ENCODE measurements at regions not wholly inside any gene's neighbourhood (a gene's known extent, or its start where the extent isn't known, plus 50 kb on each side); places are given as distances from the start of the nearest gene placed in this dataset.

DNA sequence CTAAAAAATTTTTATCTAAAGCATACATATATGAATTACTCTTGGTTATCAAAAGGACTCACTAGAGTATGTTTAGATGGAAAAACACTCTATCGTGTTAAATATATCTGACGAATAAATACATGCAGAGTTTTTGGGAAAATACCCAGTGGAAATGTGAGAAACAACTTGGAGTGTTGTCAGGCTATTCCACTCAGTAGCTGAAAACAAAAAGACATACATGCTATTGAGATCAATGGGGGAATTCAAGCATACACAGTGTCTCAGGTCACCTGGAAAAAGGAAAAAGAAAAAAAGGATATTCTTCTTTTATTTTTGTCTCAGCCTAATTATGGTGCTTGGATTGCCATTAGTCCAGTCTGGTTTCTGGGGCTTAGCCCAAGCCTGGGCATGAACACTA, 247.0 kb upstream of the LYPLAL1 start:
- no peak for TF ChIP-seq EZH2phosphoT487 (IDR thresholded peaks at IDR 0.05; ENCODE audit: borderline replicate concordance, low read depth, low read length)
- TF ChIP-seq, protein P1, sequence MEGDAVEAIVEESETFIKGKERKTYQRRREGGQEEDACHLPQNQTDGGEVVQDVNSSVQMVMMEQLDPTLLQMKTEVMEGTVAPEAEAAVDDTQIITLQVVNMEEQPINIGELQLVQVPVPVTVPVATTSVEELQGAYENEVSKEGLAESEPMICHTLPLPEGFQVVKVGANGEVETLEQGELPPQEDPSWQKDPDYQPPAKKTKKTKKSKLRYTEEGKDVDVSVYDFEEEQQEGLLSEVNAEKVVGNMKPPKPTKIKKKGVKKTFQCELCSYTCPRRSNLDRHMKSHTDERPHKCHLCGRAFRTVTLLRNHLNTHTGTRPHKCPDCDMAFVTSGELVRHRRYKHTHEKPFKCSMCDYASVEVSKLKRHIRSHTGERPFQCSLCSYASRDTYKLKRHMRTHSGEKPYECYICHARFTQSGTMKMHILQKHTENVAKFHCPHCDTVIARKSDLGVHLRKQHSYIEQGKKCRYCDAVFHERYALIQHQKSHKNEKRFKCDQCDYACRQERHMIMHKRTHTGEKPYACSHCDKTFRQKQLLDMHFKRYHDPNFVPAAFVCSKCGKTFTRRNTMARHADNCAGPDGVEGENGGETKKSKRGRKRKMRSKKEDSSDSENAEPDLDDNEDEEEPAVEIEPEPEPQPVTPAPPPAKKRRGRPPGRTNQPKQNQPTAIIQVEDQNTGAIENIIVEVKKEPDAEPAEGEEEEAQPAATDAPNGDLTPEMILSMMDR (conservative IDR thresholded peaks at IDR 0.05; ENCODE audit: low read length), result no peak
- Histone ChIP-seq H3K27ac (ENCODE audit: low read depth, low read length, poor library complexity, severe bottlenecking) (no peak overlapping the region), H3K36me3 (ENCODE audit: insufficient read depth, low read length) (no peaks in the 10 kb centered on the region), H4K20me1 (ENCODE audit: insufficient read depth, low read length) (no peaks in the 10 kb centered on the region), H3K9me2 (ENCODE audit: insufficient read depth, low read length) (no peaks in the 10 kb centered on the region), H3K79me2 (ENCODE audit: insufficient read depth, low read depth, low read length) (no peaks in the 10 kb centered on the region), H3K4me2 (ENCODE audit: low read length) (no peak overlapping the region), H2AFZ (ENCODE audit: low read length) (no peak overlapping the region), H3K9me3 (ENCODE audit: low read length) (no peaks in the 10 kb centered on the region), H3K4me3 (ENCODE audit: low read depth, low read length, poor library complexity, severe bottlenecking) (no peak overlapping the region), H3K4me1 (ENCODE audit: insufficient read depth, low read length, poor library complexity, severe bottlenecking) (no peaks in the 10 kb centered on the region)
- DNase-seq (ENCODE audit: low spot score), result no peak
- CTCF ChIA-PET (ENCODE audit: unreplicated experiment), result no interaction called here
- POLR2A ChIA-PET, result no interaction called here
- intact Hi-C loops (cut with micrococcal nuclease; ENCODE audit: unreplicated experiment), result no loop called here
- no TSS peak for BruUV-seq (replicated peaks)

- H3K36me3 ChIP-seq (ENCODE audit: insufficient read depth, low read length), result no peaks in the 10 kb centered on the region
- no peaks in the 10 kb centered on the region for H3K79me2 ChIP-seq (ENCODE audit: insufficient read depth, low read depth, low read length)
- POLR2A ChIA-PET, result no interaction called here
- H2AFZ ChIP-seq (ENCODE audit: low read length), result no peak overlapping the region
- H3K4me2 ChIP-seq (ENCODE audit: low read length), result no peak overlapping the region
- no peaks in the 10 kb centered on the region for H3K4me1 ChIP-seq (ENCODE audit: insufficient read depth, low read length, poor library complexity, severe bottlenecking)
- no TSS peak for BruUV-seq (replicated peaks)
- no peak overlapping the region for H3K4me3 ChIP-seq (ENCODE audit: low read depth, low read length, poor library complexity, severe bottlenecking)
- no peaks in the 10 kb centered on the region for H4K20me1 ChIP-seq (ENCODE audit: insufficient read depth, low read length)
- intact Hi-C loops (cut with micrococcal nuclease; ENCODE audit: unreplicated experiment), result no loop called here
- H3K9me2 ChIP-seq (ENCODE audit: insufficient read depth, low read length), result no peaks in the 10 kb centered on the region
- no peak for TF ChIP-seq EZH2phosphoT487 (IDR thresholded peaks at IDR 0.05; ENCODE audit: borderline replicate concordance, low read depth, low read length)
- TF ChIP-seq, protein P1 (conservative IDR thresholded peaks at IDR 0.05; ENCODE audit: low read length), result no peak
- no peaks in the 10 kb centered on the region for H3K9me3 ChIP-seq (ENCODE audit: low read length)
- CTCF ChIA-PET (ENCODE audit: unreplicated experiment), result no interaction called here
- DNase-seq (ENCODE audit: low spot score), result no peak
- H3K27ac ChIP-seq (ENCODE audit: low read depth, low read length, poor library complexity, severe bottlenecking), result no peak overlapping the region
Observed at GRCh38 chr1:218930000-218930399, 243.7 kb upstream of the LYPLAL1 start.

- no peak for DNase-seq (ENCODE audit: low spot score)
- Histone ChIP-seq H3K4me2 (ENCODE audit: low read length) (no peak overlapping the region), H2AFZ (ENCODE audit: low read length) (no peak overlapping the region), H3K9me2 (ENCODE audit: insufficient read depth, low read length) (no peaks in the 10 kb centered on the region), H3K36me3 (ENCODE audit: insufficient read depth, low read length) (no peaks in the 10 kb centered on the region), H3K9me3 (ENCODE audit: low read length) (no peaks in the 10 kb centered on the region), H3K4me3 (ENCODE audit: low read depth, low read length, poor library complexity, severe bottlenecking) (no peak overlapping the region), H4K20me1 (ENCODE audit: insufficient read depth, low read length) (no peaks in the 10 kb centered on the region), H3K4me1 (ENCODE audit: insufficient read depth, low read length, poor library complexity, severe bottlenecking) (no peaks in the 10 kb centered on the region), H3K79me2 (ENCODE audit: insufficient read depth, low read depth, low read length) (no peaks in the 10 kb centered on the region), H3K27ac (ENCODE audit: low read depth, low read length, poor library complexity, severe bottlenecking) (no peak overlapping the region)
- no peak for TF ChIP-seq EZH2phosphoT487 (IDR thresholded peaks at IDR 0.05; ENCODE audit: borderline replicate concordance, low read depth, low read length)
- TF ChIP-seq, protein P1 (conservative IDR thresholded peaks at IDR 0.05; ENCODE audit: low read length), result no peak
- no TSS peak for BruUV-seq (replicated peaks)
- CTCF ChIA-PET (ENCODE audit: unreplicated experiment), result no interaction called here
- intact Hi-C loops (cut with micrococcal nuclease; ENCODE audit: unreplicated experiment), result no loop called here
- POLR2A ChIA-PET, result interaction anchor here (1.2 kb wide), 1 partner anchor 11 kb away, joined by 3 read pairs; no protein-coding TSS in a partner anchor
Observed at GRCh38 chr1:218930472-218931241, 243.0 kb upstream of the LYPLAL1 start.

Data from OCI-LY7 (cell line).